ENCODE measurements at regions not wholly inside any gene's neighbourhood (a gene's known extent, or its start where the extent isn't known, plus 50 kb on each side); places are given as distances from the start of the nearest gene placed in this dataset.
A peak's percentile ranks its signal among the peaks of the same experiment; 100 is the strongest.
"Not testable (repeated sequence)": the region's sequence is repeated elsewhere in the genome, so short reads cannot be mapped to it uniquely, and the experiment has no call there.

- no peak for TF ChIP-seq CTCF (IDR thresholded peaks at IDR 0.05; ENCODE audit: low read depth, low read length)
- no peak for DNase-seq (ENCODE audit: low read depth in 2 of 2)
- no peak overlapping the region for H3K4me3 ChIP-seq (replicated peaks in 1 of 2; ENCODE audit: low read depth in 2 of 2, low read length in 2 of 2)
These were observed 298.1 kb upstream of the CDYL start for GRCh38 chr6:4478098-4478497.

DNA sequence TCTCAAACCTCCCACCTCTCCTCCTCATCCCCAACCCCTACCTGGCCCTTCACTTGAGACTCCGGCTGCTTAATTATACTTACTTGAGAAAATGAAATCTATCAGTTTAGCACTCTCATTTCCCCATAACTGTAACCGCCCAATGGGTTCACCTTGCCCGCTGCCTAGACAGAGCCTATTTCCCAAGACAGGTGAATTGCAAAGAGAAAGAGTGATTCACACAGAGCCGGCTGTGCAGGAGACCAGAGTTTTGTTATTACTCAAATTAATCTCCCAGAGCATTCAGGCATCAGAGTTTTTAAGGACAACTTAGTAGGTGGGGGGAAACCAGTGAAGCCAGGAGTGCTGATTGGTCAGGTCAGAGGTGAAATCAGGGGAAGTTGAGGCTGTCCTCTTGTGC lies 301.4 kb upstream of the CDYL start:
- no peak for TF ChIP-seq CTCF (IDR thresholded peaks at IDR 0.05; ENCODE audit: low read depth, low read length)
- H3K4me3 ChIP-seq (replicated peaks in 1 of 2; ENCODE audit: low read depth in 2 of 2, low read length in 2 of 2), result no peak overlapping the region
- DNase-seq (ENCODE audit: low read depth in 2 of 2), result no peak

GRCh38 chr6:4472969-4473642 lies 303.1 kb upstream of the CDYL start:
- TF ChIP-seq CTCF (IDR thresholded peaks at IDR 0.05; ENCODE audit: low read depth, low read length), result no peak
- no peak for DNase-seq (ENCODE audit: low read depth in 2 of 2)
- H3K4me3 ChIP-seq (replicated peaks in 1 of 2; ENCODE audit: low read depth in 2 of 2, low read length in 2 of 2), result no peak overlapping the region

- no peak for TF ChIP-seq CTCF (IDR thresholded peaks at IDR 0.05; ENCODE audit: low read depth, low read length)
- DNase-seq (ENCODE audit: low read depth in 2 of 2), result no peak
- H3K4me3 ChIP-seq (replicated peaks in 1 of 2; ENCODE audit: low read depth in 2 of 2, low read length in 2 of 2), result no peak overlapping the region
These were observed 304.0 kb upstream of the CDYL start for GRCh38 chr6:4472222-4472621.

GRCh38 chr6:4471515-4471914 lies 304.7 kb upstream of the CDYL start:
- not testable (repeated sequence) for DNase-seq (ENCODE audit: low read depth in 2 of 2); H3K4me3 ChIP-seq (replicated peaks in 1 of 2; ENCODE audit: low read depth in 2 of 2, low read length in 2 of 2)

GRCh38 chr6:4470698-4471210 lies 305.4 kb upstream of the CDYL start:
- H3K4me3 ChIP-seq (replicated peaks in 1 of 2; ENCODE audit: low read depth in 2 of 2, low read length in 2 of 2), result no peak overlapping the region
- no peak for DNase-seq (ENCODE audit: low read depth in 2 of 2)
- TF ChIP-seq CTCF (IDR thresholded peaks at IDR 0.05; ENCODE audit: low read depth, low read length), result no peak

DNA sequence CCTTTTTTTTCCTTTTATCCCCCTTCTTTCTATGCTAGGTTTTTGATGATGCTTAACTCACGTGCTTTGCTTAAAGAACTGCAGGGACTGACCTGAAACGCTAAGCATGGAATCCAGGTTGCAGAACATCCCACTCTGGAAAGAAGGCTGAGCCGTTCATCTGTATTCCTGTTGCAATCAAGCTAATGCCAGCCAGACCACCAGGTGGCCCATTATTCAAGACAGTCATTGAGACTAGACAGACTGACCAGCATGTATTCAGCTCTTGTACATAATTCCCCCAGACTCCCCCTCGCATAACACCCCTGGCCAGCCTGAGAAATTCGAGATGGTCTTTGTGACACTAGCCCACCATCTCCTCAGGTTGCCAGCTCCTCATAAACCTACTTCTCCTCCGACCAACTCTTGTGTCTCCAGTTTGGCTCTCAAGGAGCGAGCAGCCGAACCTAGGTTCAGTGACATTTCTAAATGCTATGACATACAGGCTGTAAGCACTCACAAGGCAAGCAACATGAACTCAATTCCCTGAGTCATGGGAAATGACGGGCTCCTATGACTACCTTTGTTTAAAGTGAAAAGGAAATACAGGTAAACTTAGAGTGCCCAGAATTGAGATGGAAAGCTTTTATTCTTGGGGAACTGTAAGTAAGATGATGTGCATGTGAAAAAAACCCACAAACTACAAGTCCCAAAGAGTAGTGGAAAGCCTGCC lies 309.3 kb upstream of the CDYL start:
- peak; percentile 14 for TF ChIP-seq CTCF (IDR thresholded peaks at IDR 0.05; ENCODE audit: low read depth, low read length)
- no peak overlapping the region for H3K4me3 ChIP-seq (replicated peaks in 1 of 2; ENCODE audit: low read depth in 2 of 2, low read length in 2 of 2)
- peak in 1 of 2 donors; percentile 22 for DNase-seq (ENCODE audit: low read depth in 2 of 2)
